ENCODE measurements at regions not wholly inside any gene's neighbourhood (a gene's known extent, or its start where the extent isn't known, plus 50 kb on each side); places are given as distances from the start of the nearest gene placed in this dataset.
A peak's percentile ranks its signal among the peaks of the same experiment; 100 is the strongest.
"Not testable (repeated sequence)": the region's sequence is repeated elsewhere in the genome, so short reads cannot be mapped to it uniquely, and the experiment has no call there.

DNA sequence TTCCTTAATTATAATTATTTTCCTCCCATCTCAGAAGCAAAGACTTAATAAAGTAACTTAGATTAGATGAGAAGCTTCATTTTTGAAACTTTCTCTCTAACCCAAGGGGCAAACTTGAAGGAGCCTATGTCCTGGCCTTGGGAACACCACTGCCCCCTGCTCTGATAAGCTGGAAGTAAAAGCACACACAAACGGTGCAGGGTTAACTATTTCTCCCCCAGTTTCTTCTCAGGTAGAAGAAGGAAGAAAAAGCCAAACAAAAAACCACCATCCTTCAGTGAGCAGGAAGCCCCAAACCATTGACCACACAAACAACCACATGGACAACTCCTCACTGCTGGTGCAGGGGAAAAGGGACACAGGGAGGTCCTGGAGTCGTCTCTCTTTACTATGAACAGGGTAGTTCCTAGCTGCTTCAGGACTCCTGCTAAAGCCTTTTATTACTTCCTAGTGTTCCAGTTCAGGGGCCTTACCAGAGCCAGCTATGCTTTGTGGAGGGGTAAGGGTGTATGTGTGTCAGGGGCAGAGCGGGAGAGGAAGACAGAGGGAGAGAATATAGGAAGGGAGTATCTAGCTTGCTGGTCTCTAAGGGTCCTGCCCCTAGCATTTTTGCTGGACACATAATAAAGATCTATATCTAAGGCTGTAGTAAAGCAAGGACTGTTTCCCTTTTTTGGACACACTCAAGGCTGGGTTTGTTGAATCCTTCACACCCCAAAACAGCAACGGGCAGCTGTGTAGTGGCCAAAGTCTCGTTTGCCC lies 94.0 kb upstream of the UMPS start:
- Mint-ChIP-seq H3K4me1 (ENCODE audit: unreplicated experiment) (peaks cover 7% of the 10 kb centered on the region), H3K4me3 (no peak overlapping the region), H3K36me3 (peaks cover 21% of the 10 kb centered on the region), H3K27ac (peak overlapping the region; percentile 77), H3K9me3 (no peaks in the 10 kb centered on the region), H3K27me3 (no peaks in the 10 kb centered on the region)
- DNase-seq (ENCODE audit: extremely low spot score, unreplicated experiment) = no peak
- TF ChIP-seq, protein P1, sequence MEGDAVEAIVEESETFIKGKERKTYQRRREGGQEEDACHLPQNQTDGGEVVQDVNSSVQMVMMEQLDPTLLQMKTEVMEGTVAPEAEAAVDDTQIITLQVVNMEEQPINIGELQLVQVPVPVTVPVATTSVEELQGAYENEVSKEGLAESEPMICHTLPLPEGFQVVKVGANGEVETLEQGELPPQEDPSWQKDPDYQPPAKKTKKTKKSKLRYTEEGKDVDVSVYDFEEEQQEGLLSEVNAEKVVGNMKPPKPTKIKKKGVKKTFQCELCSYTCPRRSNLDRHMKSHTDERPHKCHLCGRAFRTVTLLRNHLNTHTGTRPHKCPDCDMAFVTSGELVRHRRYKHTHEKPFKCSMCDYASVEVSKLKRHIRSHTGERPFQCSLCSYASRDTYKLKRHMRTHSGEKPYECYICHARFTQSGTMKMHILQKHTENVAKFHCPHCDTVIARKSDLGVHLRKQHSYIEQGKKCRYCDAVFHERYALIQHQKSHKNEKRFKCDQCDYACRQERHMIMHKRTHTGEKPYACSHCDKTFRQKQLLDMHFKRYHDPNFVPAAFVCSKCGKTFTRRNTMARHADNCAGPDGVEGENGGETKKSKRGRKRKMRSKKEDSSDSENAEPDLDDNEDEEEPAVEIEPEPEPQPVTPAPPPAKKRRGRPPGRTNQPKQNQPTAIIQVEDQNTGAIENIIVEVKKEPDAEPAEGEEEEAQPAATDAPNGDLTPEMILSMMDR (conservative IDR thresholded peaks at IDR 0.05) = no peak

DNA sequence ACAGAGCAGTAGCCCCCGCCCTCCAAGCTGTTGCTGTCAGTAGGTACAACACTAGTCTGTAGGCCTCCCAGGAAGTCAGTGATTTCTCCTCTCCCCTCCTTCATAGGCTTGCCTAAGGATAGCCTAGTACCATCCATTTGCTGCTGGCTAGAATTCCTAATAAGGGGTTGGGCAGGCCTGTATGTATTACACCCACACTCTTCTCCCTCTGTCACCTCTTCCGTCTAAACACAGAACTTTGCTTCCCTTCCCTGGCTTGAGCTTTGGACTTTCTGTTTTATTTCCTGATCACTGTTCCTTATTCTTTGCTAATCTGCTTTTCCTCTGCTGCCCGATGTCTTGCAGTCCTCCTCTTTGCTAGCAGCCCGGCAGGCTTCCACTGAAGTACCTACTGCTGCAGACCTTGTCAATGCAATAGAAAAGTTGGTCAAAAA lies 93.4 kb upstream of the UMPS start:
- Mint-ChIP-seq H3K9me3 (no peaks in the 10 kb centered on the region), H3K4me3 (no peak overlapping the region), H3K36me3 (peaks cover 18% of the 10 kb centered on the region), H3K4me1 (ENCODE audit: unreplicated experiment) (peaks cover 6% of the 10 kb centered on the region), H3K27me3 (no peaks in the 10 kb centered on the region), H3K27ac (peak overlapping the region; percentile 77)
- DNase-seq (ENCODE audit: extremely low spot score, unreplicated experiment) = no peak
- TF ChIP-seq, protein P1 (conservative IDR thresholded peaks at IDR 0.05) = no peak

DNA sequence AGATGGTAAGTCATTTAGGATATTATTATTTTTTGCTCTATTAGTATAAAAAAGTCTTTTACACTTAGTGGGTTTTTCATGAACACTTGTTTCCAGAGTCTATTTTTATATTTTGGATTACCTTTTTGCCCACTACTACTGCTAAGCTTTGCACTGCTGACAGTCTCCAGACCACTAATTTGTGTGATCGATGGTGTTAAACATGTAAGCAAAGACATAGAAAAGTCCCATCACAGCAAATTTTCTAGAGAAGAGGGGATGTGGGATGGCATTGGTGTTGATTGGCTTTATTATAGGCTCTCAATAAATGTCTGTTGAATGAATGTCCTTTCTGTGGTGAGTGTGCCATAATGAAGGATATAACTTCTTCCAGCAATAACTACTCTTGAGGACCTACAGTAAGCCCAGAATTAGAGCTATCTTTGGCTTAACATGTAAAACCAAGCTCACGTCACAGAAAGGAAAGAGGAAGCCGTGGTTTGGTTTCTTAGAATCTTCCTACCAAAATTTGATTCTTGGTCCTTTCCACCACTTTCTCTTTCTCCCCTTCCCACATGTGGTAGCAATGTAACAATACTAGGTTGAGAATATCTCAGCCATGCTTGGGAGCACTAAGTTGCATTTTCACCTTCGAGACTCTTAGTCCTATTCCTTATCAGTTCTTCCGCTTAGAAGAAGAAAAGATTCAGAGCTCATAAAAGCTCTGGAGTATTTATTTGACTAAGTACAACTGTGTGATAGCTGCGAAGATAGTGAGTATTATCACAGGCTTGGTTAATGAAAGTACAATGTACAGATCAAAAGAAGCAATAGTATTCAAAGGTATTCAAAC lies 90.6 kb upstream of the UMPS start:
- H3K4me1 Mint-ChIP-seq (ENCODE audit: unreplicated experiment) = peaks cover 6% of the 10 kb centered on the region

DNA sequence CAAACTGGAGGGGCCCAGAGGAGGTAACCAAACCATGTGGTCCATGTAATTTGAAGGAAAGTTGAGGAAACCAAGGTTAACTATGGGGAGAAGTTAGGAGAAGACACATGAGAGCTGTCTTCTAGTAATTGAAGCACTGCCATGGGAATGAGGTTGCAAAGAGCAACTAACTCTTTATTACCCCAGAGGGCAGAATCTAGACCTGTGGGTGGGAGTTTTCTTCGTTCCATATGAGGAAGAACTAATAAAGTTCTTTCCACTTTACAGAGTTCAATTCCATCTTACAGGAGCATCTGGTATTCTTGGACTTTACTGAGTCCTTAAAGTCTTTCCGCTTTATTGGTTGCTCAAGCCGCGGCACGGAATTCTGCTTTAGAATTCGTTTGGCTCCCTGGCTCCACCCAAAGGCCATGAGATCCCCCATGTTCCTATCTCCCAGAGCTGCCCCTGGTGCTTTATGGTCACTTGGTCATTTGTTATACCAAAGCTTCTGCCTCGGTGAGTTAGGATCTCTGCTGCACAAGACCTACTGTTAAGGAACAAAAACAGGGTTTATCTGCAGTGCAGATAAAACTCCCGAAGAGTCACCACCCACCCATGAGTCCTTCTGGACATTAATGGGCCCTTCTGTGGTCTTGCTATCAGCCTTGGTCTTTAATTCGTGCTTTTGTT lies 89.5 kb upstream of the UMPS start:
- Mint-ChIP-seq H3K27ac (no peak overlapping the region), H3K4me1 (ENCODE audit: unreplicated experiment) (no peaks in the 10 kb centered on the region), H3K36me3 (peaks cover 5% of the 10 kb centered on the region), H3K4me3 (no peak overlapping the region), H3K27me3 (no peaks in the 10 kb centered on the region), H3K9me3 (no peaks in the 10 kb centered on the region)
- TF ChIP-seq, protein P1 (conservative IDR thresholded peaks at IDR 0.05) = no peak
- no peak for DNase-seq (ENCODE audit: extremely low spot score, unreplicated experiment)

More for the DNA sequence above, 90.6 kb upstream of the UMPS start:
- Mint-ChIP-seq H3K27ac (peak overlapping the region; percentile 52), H3K27me3 (no peaks in the 10 kb centered on the region), H3K9me3 (no peaks in the 10 kb centered on the region), H3K36me3 (peaks cover 11% of the 10 kb centered on the region), H3K4me3 (no peak overlapping the region)
- TF ChIP-seq, protein P1 (conservative IDR thresholded peaks at IDR 0.05) = no peak
- no peak for DNase-seq (ENCODE audit: extremely low spot score, unreplicated experiment)

DNA sequence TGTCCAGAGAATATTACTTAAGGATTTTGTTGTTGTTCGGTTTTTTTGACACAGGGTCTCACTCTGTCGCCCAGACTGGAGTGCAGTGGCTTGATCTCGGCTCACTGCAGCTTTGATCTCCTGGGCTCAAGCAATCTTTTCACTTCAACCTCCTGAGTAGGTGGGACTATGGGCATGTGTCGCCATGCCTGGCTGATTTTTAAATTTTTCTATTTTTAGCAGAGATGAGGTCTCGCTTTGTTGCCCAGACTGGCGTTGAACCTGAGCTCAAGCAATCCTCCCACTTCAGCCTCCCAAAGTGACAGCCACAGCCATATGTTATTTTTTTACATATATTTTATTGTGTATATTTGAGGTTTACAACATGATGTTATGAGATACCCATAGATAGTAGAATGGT lies 86.8 kb upstream of the UMPS start:
- Mint-ChIP-seq H3K9me3 (no peaks in the 10 kb centered on the region), H3K4me3 (no peak overlapping the region), H3K27ac (no peak overlapping the region), H3K27me3 (no peaks in the 10 kb centered on the region), H3K4me1 (ENCODE audit: unreplicated experiment) (no peaks in the 10 kb centered on the region), H3K36me3 (peaks cover 11% of the 10 kb centered on the region)
- TF ChIP-seq, protein P1 (conservative IDR thresholded peaks at IDR 0.05) = no peak
- no peak for DNase-seq (ENCODE audit: extremely low spot score, unreplicated experiment)

DNA sequence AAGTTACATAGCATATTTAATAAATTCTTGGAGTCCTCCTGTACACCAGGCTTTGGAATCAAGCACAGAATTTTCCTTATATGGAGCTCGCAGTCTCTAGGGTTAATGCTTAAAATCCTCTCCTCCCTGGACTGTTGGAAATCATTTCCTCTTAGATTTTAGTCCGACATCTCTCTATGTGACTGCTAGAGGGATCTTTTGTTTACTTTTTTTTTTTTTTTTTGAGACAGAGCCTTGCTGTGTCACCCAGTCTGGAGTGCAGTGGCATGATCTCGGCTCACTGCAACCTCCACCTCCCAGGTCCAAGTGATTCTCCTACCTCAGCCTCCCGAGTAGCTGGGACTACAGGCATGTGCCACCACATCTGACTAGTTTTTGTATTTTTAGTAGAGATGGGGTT lies 84.1 kb upstream of the UMPS start:
- not testable (repeated sequence) for H3K27me3 Mint-ChIP-seq; H3K9me3 Mint-ChIP-seq; H3K4me3 Mint-ChIP-seq; DNase-seq (ENCODE audit: extremely low spot score, unreplicated experiment); H3K27ac Mint-ChIP-seq; H3K4me1 Mint-ChIP-seq (ENCODE audit: unreplicated experiment)
- peaks cover 14% of the 10 kb centered on the region for H3K36me3 Mint-ChIP-seq
